Stimulated activated CD4-positive, alpha-beta T cell treated with anti-CD3 and anti-CD28 coated beads, Interleukin-4, amount 100 ng/mL, for 48 hours (primary cell): ENCODE measurements at regions not wholly inside any gene's neighbourhood (a gene's known extent, or its start where the extent isn't known, plus 50 kb on each side); places are given as distances from the start of the nearest gene placed in this dataset.

Experiments
- DNase-seq, 2 donors: peaks; one replicate each; pipeline ENCODE4 v3.0.0-alpha.2; 2020; ENCODE audit warnings: low read depth in 2 of 2

- DNase-seq = no peak
These were observed 125.5 kb upstream of the RAI14 start for GRCh38 chr5:34530637-34531036.

- DNase-seq = no peak
These were observed 124.3 kb upstream of the RAI14 start for GRCh38 chr5:34531751-34532360.

- DNase-seq = peak in 1 of 2 donors; percentile 11
These were observed 122.3 kb upstream of the RAI14 start for GRCh38 chr5:34533582-34534522.

- no peak for DNase-seq
These were observed 121.5 kb upstream of the RAI14 start for GRCh38 chr5:34534523-34535103.

GRCh38 chr5:34535433-34535832 lies 120.7 kb upstream of the RAI14 start:
- DNase-seq = no peak

GRCh38 chr5:34535944-34536623 lies 120.0 kb upstream of the RAI14 start:
- DNase-seq = peak; percentile 15 to 17

- no peak for DNase-seq
These were observed 119.4 kb upstream of the RAI14 start for GRCh38 chr5:34536699-34537098.

GRCh38 chr5:34538026-34538672 lies 118.0 kb upstream of the RAI14 start:
- DNase-seq = peak; percentile 31 to 34

GRCh38 chr5:34539183-34539582 lies 116.9 kb upstream of the RAI14 start:
- DNase-seq = no peak

- DNase-seq = no peak
These were observed 115.1 kb upstream of the RAI14 start for GRCh38 chr5:34541067-34541466.

- DNase-seq = no peak
These were observed 113.3 kb upstream of the RAI14 start for GRCh38 chr5:34542818-34543217.

- no peak for DNase-seq
These were observed 112.4 kb upstream of the RAI14 start for GRCh38 chr5:34543687-34544086.

- no peak for DNase-seq
These were observed 111.7 kb upstream of the RAI14 start for GRCh38 chr5:34544403-34544802.

GRCh38 chr5:34545164-34545563 lies 111.0 kb upstream of the RAI14 start:
- no peak for DNase-seq

GRCh38 chr5:34545626-34546025 lies 110.5 kb upstream of the RAI14 start:
- no peak for DNase-seq

- DNase-seq = no peak
These were observed 108.6 kb upstream of the RAI14 start for GRCh38 chr5:34547300-34548085.

GRCh38 chr5:34548086-34548403 lies 108.1 kb upstream of the RAI14 start:
- DNase-seq = no peak

GRCh38 chr5:34550247-34550646 lies 105.9 kb upstream of the RAI14 start:
- DNase-seq = no peak

- no peak for DNase-seq
These were observed 105.2 kb upstream of the RAI14 start for GRCh38 chr5:34550964-34551363.

GRCh38 chr5:34551911-34552433 lies 104.2 kb upstream of the RAI14 start:
- no peak for DNase-seq

- DNase-seq = no peak
These were observed 103.4 kb upstream of the RAI14 start for GRCh38 chr5:34552686-34553085.
